Fibroblast of skin of abdomen (primary cell): ENCODE measurements at regions not wholly inside any gene's neighbourhood (a gene's known extent, or its start where the extent isn't known, plus 50 kb on each side); places are given as distances from the start of the nearest gene placed in this dataset.

ENCODE experiments used
- DNase-seq: peaks from one replicate; pipeline ENCODE4 v3.0.0-alpha.2; 2013

GRCh38 chr5:27511061-27511460 is 472.7 kb upstream of the CDH9 start:
- peak; percentile 24 for DNase-seq

- DNase-seq = no peak
Measured at GRCh38 chr5:27503813-27504212, 465.4 kb upstream of the CDH9 start.

- no peak for DNase-seq
Measured at GRCh38 chr5:27502236-27502635, 463.9 kb upstream of the CDH9 start.

GRCh38 chr5:27497491-27497890 is 459.1 kb upstream of the CDH9 start:
- no peak for DNase-seq

- peak; percentile 41 for DNase-seq
Measured at GRCh38 chr5:27494887-27495286, 456.5 kb upstream of the CDH9 start.

GRCh38 chr5:27491746-27492439 is 453.5 kb upstream of the CDH9 start:
- no peak for DNase-seq

GRCh38 chr5:27491047-27491446 is 452.7 kb upstream of the CDH9 start:
- no peak for DNase-seq

GRCh38 chr5:27489701-27490100 is 451.3 kb upstream of the CDH9 start:
- DNase-seq = no peak

GRCh38 chr5:27482663-27483062 is 444.3 kb upstream of the CDH9 start:
- no peak for DNase-seq

- DNase-seq = no peak
Measured at GRCh38 chr5:27479859-27480258, 441.5 kb upstream of the CDH9 start.

- DNase-seq = no peak
Measured at GRCh38 chr5:27477550-27477949, 439.2 kb upstream of the CDH9 start.

- no peak for DNase-seq
Measured at GRCh38 chr5:27476356-27476988, 438.1 kb upstream of the CDH9 start.

- no peak for DNase-seq
Measured at GRCh38 chr5:27475063-27475462, 436.7 kb upstream of the CDH9 start.

GRCh38 chr5:27474395-27474794 is 436.0 kb upstream of the CDH9 start:
- no peak for DNase-seq

- no peak for DNase-seq
Measured at GRCh38 chr5:27474047-27474309, 435.6 kb upstream of the CDH9 start.

- DNase-seq = no peak
Measured at GRCh38 chr5:27473307-27474046, 435.1 kb upstream of the CDH9 start.

- no peak for DNase-seq
Measured at GRCh38 chr5:27472871-27473270, 434.5 kb upstream of the CDH9 start.

- peak; percentile 23 for DNase-seq
Measured at GRCh38 chr5:27472000-27472763, 433.8 kb upstream of the CDH9 start.

GRCh38 chr5:27466959-27467358 is 428.6 kb upstream of the CDH9 start:
- DNase-seq = no peak

- no peak for DNase-seq
Measured at GRCh38 chr5:27465140-27465539, 426.8 kb upstream of the CDH9 start.

- DNase-seq = no peak
Measured at GRCh38 chr5:27463446-27464149, 425.2 kb upstream of the CDH9 start.

- DNase-seq = no peak
Measured at GRCh38 chr5:27462936-27463335, 424.6 kb upstream of the CDH9 start.

- DNase-seq = no peak
Measured at GRCh38 chr5:27458287-27458686, 419.9 kb upstream of the CDH9 start.
